ENCODE measurements at regions not wholly inside any gene's neighbourhood (a gene's known extent, or its start where the extent isn't known, plus 50 kb on each side); places are given as distances from the start of the nearest gene placed in this dataset.

DNA sequence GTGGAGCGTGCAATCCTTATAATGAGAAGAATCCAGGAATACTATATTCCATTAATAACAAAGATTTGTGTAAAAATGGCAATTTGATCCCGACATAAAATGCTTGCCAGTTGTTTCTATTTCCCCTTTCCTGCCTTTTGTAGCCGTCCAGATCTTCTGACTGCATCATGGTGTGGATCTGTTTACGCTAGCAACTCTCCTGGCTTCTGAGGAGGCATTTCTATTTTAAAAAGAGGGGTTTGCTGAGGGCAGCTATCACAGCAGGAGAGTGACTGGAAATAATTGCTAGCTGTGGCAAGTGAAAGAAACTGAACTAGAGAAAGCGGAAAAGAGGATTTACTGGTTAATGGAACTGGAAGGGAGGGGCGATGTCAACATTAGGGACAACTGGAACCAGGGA, 145.6 kb downstream of the ATP23 start:
- CTCF ChIA-PET: no interaction called here
- no peak for DNase-seq (ENCODE audit: low read depth, low spot score)
- no TSS peak for BruUV-seq (replicated peaks)
- no peaks in the 10 kb centered on the region for H3K36me3 ChIP-seq (ENCODE audit: control insufficient read depth in 1 of 2, insufficient read depth in 2 of 2, low read length in 2 of 2)
- ATAC-seq: no peak
- no peaks in the 10 kb centered on the region for H3K79me2 ChIP-seq (ENCODE audit: insufficient read depth, low read length)
- H3K9ac ChIP-seq (ENCODE audit: low read length): no peak overlapping the region
- H3K9me3 ChIP-seq (ENCODE audit: control insufficient read depth in 1 of 2, insufficient read depth in 1 of 2, low read depth in 1 of 2, low read length in 2 of 2): no peaks in the 10 kb centered on the region
- no peak for TF ChIP-seq CTCF (IDR thresholded peaks at IDR 0.05 in 2 of 3, conservative IDR thresholded peaks at IDR 0.05 in 1 of 3; ENCODE audit: borderline replicate concordance in 1 of 3, insufficient read depth in 1 of 3, low read depth in 2 of 3, low read length in 2 of 3)
- TF ChIP-seq TCF7L2 (IDR thresholded peaks at IDR 0.05; ENCODE audit: borderline replicate concordance, extremely low read depth, insufficient read depth, insufficient read length): no peak
- TF ChIP-seq JUND (IDR thresholded peaks at IDR 0.05): no peak
- TF ChIP-seq ZFX (IDR thresholded peaks at IDR 0.05): no peak
- TF ChIP-seq EZH2 (IDR thresholded peaks at IDR 0.05): no peak
- no peak for TF ChIP-seq SIN3A (IDR thresholded peaks at IDR 0.05; ENCODE audit: low read depth)
- no peak for TF ChIP-seq ELF1 (IDR thresholded peaks at IDR 0.05; ENCODE audit: borderline replicate concordance, low read depth)
- TF ChIP-seq ZNF274 (IDR thresholded peaks at IDR 0.05; ENCODE audit: low read depth, low read length): no peak
- no peak for TF ChIP-seq ATF3 (IDR thresholded peaks at IDR 0.05)
- no peak for TF ChIP-seq POLR2A (IDR thresholded peaks at IDR 0.05; ENCODE audit: borderline replicate concordance, extremely low read depth, insufficient read depth, insufficient read length)
- TF ChIP-seq CEBPB (IDR thresholded peaks at IDR 0.05; ENCODE audit: low read depth): no peak
- TF ChIP-seq FOSL1 (IDR thresholded peaks at IDR 0.05; ENCODE audit: low read depth): no peak
- TF ChIP-seq YY1 (IDR thresholded peaks at IDR 0.05; ENCODE audit: extremely low read depth, insufficient replicate concordance, low read depth, low read length): no peak
- no peak for TF ChIP-seq REST (IDR thresholded peaks at IDR 0.05; ENCODE audit: low read depth)
- no peak for TF ChIP-seq EZH2phosphoT487 (IDR thresholded peaks at IDR 0.05; ENCODE audit: borderline replicate concordance)
- TF ChIP-seq SRF (IDR thresholded peaks at IDR 0.05; ENCODE audit: low read depth): no peak
- no peak for TF ChIP-seq POLR2AphosphoS5 (IDR thresholded peaks at IDR 0.05; ENCODE audit: low read depth, low read length)
- no peak for TF ChIP-seq EGR1 (IDR thresholded peaks at IDR 0.05; ENCODE audit: low read depth)
- TF ChIP-seq CBX3 (IDR thresholded peaks at IDR 0.05; ENCODE audit: low read depth): no peak
- TF ChIP-seq, protein P1, sequence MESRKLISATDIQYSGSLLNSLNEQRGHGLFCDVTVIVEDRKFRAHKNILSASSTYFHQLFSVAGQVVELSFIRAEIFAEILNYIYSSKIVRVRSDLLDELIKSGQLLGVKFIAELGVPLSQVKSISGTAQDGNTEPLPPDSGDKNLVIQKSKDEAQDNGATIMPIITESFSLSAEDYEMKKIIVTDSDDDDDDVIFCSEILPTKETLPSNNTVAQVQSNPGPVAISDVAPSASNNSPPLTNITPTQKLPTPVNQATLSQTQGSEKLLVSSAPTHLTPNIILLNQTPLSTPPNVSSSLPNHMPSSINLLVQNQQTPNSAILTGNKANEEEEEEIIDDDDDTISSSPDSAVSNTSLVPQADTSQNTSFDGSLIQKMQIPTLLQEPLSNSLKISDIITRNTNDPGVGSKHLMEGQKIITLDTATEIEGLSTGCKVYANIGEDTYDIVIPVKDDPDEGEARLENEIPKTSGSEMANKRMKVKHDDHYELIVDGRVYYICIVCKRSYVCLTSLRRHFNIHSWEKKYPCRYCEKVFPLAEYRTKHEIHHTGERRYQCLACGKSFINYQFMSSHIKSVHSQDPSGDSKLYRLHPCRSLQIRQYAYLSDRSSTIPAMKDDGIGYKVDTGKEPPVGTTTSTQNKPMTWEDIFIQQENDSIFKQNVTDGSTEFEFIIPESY (IDR thresholded peaks at IDR 0.05; ENCODE audit: extremely low read depth, insufficient replicate concordance, low read length): no peak
- RAD21 ChIA-PET (ENCODE audit: low non-redundant PET in 1 of 2, low total read pairs in 2 of 2, uncharacterized antibody in 2 of 2, unreplicated experiment in 2 of 2): no interaction called here
- POLR2A ChIA-PET: no interaction called here
- H3K4me2 ChIP-seq (ENCODE audit: low read length): no peak overlapping the region
- no peak overlapping the region for H3K4me3 ChIP-seq (replicated peaks in 1 of 2; ENCODE audit: low read depth in 1 of 2, low read length in 2 of 2)
- H4K20me1 ChIP-seq (ENCODE audit: insufficient read depth): no peaks in the 10 kb centered on the region
- no peaks in the 10 kb centered on the region for H3K27me3 ChIP-seq (ENCODE audit: insufficient read depth, low read length)
- H3K27ac ChIP-seq (ENCODE audit: low read depth, low read length): no peak overlapping the region
- no peaks in the 10 kb centered on the region; a peak in 1 of 4 replicates for H3K4me1 ChIP-seq (ENCODE audit: control insufficient read depth in 1 of 2, insufficient read depth in 2 of 2, low read length in 2 of 2)
- H2AFZ ChIP-seq (ENCODE audit: low read depth, low read length, poor library complexity, severe bottlenecking): no peak overlapping the region
- H3K9me2 ChIP-seq (ENCODE audit: insufficient read depth): no peaks in the 10 kb centered on the region
- intact Hi-C loops (cut with micrococcal nuclease): no loop called here
